ENCODE measurements at regions not wholly inside any gene's neighbourhood (a gene's known extent, or its start where the extent isn't known, plus 50 kb on each side); places are given as distances from the start of the nearest gene placed in this dataset.

DNA sequence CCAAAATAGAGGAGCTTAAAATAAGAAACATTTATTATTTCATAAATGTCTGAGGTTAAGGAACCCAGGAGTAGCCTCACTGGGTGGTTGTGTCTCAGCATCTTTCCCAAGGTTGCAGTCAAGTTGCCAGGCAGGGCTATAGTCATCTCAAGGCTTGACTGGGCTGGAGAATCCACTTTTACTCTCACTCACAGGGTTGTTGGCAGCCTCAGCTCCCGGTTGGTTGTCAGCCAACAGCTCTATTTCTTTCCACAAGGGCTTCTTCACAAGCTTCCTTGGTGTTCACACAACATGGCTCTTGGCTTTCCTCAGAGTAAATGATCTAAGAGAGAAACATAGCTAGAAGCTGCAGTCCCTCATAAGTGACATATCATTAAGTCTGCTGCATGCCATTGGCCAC, 55.6 kb upstream of the TEX51 start:
- dilution Hi-C loops (cut with MboI; ENCODE audit: extremely low pct_ligation_motif_present, low sequenced_read_pairs), result no loop called here
- FAIRE-seq, result no peak
- TF ChIP-seq, protein P1, sequence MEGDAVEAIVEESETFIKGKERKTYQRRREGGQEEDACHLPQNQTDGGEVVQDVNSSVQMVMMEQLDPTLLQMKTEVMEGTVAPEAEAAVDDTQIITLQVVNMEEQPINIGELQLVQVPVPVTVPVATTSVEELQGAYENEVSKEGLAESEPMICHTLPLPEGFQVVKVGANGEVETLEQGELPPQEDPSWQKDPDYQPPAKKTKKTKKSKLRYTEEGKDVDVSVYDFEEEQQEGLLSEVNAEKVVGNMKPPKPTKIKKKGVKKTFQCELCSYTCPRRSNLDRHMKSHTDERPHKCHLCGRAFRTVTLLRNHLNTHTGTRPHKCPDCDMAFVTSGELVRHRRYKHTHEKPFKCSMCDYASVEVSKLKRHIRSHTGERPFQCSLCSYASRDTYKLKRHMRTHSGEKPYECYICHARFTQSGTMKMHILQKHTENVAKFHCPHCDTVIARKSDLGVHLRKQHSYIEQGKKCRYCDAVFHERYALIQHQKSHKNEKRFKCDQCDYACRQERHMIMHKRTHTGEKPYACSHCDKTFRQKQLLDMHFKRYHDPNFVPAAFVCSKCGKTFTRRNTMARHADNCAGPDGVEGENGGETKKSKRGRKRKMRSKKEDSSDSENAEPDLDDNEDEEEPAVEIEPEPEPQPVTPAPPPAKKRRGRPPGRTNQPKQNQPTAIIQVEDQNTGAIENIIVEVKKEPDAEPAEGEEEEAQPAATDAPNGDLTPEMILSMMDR (optimal IDR thresholded peaks at IDR 0.05 in 1 of 3, IDR thresholded peaks at IDR 0.05 in 1 of 3, conservative IDR thresholded peaks at IDR 0.05 in 1 of 3; ENCODE audit: extremely low read depth in 1 of 3, insufficient read depth in 2 of 3, low read length in 3 of 3), result no peak
- TF ChIP-seq EZH2 (IDR thresholded peaks at IDR 0.05; ENCODE audit: low read length), result no peak

DNA sequence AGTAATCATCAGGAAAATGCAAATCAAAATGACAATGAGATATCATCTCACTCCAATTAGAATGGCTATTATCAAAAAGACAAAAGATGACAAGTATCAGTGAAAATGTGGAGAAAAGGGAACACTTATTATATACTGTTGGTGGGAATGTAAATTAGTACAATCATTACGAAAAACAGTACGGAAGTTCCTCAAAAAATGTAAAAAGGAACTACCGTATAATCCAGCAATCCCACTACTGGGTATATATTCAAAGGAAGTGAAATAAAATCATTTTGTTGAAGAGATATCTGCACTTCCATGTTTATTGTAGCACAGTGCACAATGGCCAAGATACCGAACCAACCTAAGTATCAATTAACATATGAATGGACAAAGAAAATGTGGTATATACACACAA, 52.4 kb upstream of the TEX51 start:
- Histone ChIP-seq H3K27me3 (ENCODE audit: control insufficient read depth, extremely low read depth, insufficient read depth, low read length) (no peaks in the 10 kb centered on the region), H3K9ac (ENCODE audit: control insufficient read depth, extremely low read depth, insufficient read depth, low read length) (no peak overlapping the region), H4K20me1 (ENCODE audit: control insufficient read depth, extremely low read depth, insufficient read depth, low read length) (no peaks in the 10 kb centered on the region), H3K4me3 (ENCODE audit: control insufficient read depth in 2 of 3, extremely low read depth in 1 of 3, insufficient read depth in 2 of 3, low read depth in 1 of 3, low read length in 3 of 3) (no peak overlapping the region), H3K9me3 (ENCODE audit: control insufficient read depth, low read depth, low read length) (no peaks in the 10 kb centered on the region), H3K27ac (ENCODE audit: control insufficient read depth, insufficient read depth, low read length) (no peak overlapping the region), H3K79me2 (ENCODE audit: control insufficient read depth, insufficient read depth, low read length) (no peaks in the 10 kb centered on the region), H3K36me3 (ENCODE audit: control insufficient read depth in 2 of 2, extremely low read depth in 1 of 2, insufficient read depth in 2 of 2, low read length in 2 of 2) (no peaks in the 10 kb centered on the region), H3K4me2 (ENCODE audit: control insufficient read depth, extremely low read depth, insufficient read depth, low read depth, low read length) (no peak overlapping the region), H3K9me1 (ENCODE audit: control insufficient read depth, extremely low read depth, insufficient read depth, low read length) (no peaks in the 10 kb centered on the region), H3K4me1 (ENCODE audit: control insufficient read depth, extremely low read depth, insufficient read depth, low read length) (no peaks in the 10 kb centered on the region), H2AFZ (ENCODE audit: control insufficient read depth, low read length) (no peak overlapping the region)
- DNase-seq (ENCODE audit: low read depth, low spot score) (no peak), FAIRE-seq (no peak)
- TF ChIP-seq, protein P1 (optimal IDR thresholded peaks at IDR 0.05 in 1 of 3, IDR thresholded peaks at IDR 0.05 in 1 of 3, conservative IDR thresholded peaks at IDR 0.05 in 1 of 3; ENCODE audit: extremely low read depth in 1 of 3, insufficient read depth in 2 of 3, low read length in 3 of 3), result no peak
- no peak for TF ChIP-seq EZH2 (IDR thresholded peaks at IDR 0.05; ENCODE audit: low read length)
- dilution Hi-C loops (cut with MboI; ENCODE audit: extremely low pct_ligation_motif_present, low sequenced_read_pairs), result no loop called here

More for the DNA sequence above, 55.6 kb upstream of the TEX51 start:
- Histone ChIP-seq H2AFZ (ENCODE audit: control insufficient read depth, low read length) (no peak overlapping the region), H3K79me2 (ENCODE audit: control insufficient read depth, insufficient read depth, low read length) (no peaks in the 10 kb centered on the region), H3K4me2 (ENCODE audit: control insufficient read depth, extremely low read depth, insufficient read depth, low read depth, low read length) (no peak overlapping the region), H3K27me3 (ENCODE audit: control insufficient read depth, extremely low read depth, insufficient read depth, low read length) (no peaks in the 10 kb centered on the region), H3K4me3 (ENCODE audit: control insufficient read depth in 2 of 3, extremely low read depth in 1 of 3, insufficient read depth in 2 of 3, low read depth in 1 of 3, low read length in 3 of 3) (no peak overlapping the region), H4K20me1 (ENCODE audit: control insufficient read depth, extremely low read depth, insufficient read depth, low read length) (no peaks in the 10 kb centered on the region), H3K9me3 (ENCODE audit: control insufficient read depth, low read depth, low read length) (no peaks in the 10 kb centered on the region), H3K27ac (ENCODE audit: control insufficient read depth, insufficient read depth, low read length) (no peak overlapping the region), H3K9me1 (ENCODE audit: control insufficient read depth, extremely low read depth, insufficient read depth, low read length) (no peaks in the 10 kb centered on the region), H3K36me3 (ENCODE audit: control insufficient read depth in 2 of 2, extremely low read depth in 1 of 2, insufficient read depth in 2 of 2, low read length in 2 of 2) (no peaks in the 10 kb centered on the region), H3K4me1 (ENCODE audit: control insufficient read depth, extremely low read depth, insufficient read depth, low read length) (no peaks in the 10 kb centered on the region), H3K9ac (ENCODE audit: control insufficient read depth, extremely low read depth, insufficient read depth, low read length) (no peak overlapping the region)
- no peak for DNase-seq (ENCODE audit: low read depth, low spot score)

Data from keratinocyte (primary cell).